IMR-90 (cell line): ENCODE measurements at regions not wholly inside any gene's neighbourhood (a gene's known extent, or its start where the extent isn't known, plus 50 kb on each side); places are given as distances from the start of the nearest gene placed in this dataset.

ENCODE experiments used
- ATAC-seq: fragments of 200-7000 bp; cut with Tn5 transposase; 2 replicates; pipeline ENCODE4 v1.9.1; 2020; ENCODE audit warnings: low read depth, mild to moderate bottlenecking, moderate library complexity
- BruUV-seq: library from RNA; stranded (reverse); fragments of 400-500 nt; replicated peaks from 2 replicates; lab custom pipeline; 2021; lab: Mats Ljungman, UMichigan
- CTCF ChIA-PET: fragments of 300-600 bp; formaldehyde crosslinking; extraction: SDS; loops from one replicate; lab custom pipeline; 2021; ENCODE audit warnings: antibody characterized with exemption; lab: Yijun Ruan, JAX
- POLR2A ChIA-PET: fragments of 300-600 bp; sonication (Branson Sonifier 250); formaldehyde crosslinking; loops from one replicate; lab custom pipeline; 2022; ENCODE audit warnings: antibody characterized with exemption; ENCODE audit not compliant: unreplicated experiment; lab: Charles Lee
- DNase-seq: peaks from one replicate; pipeline ENCODE4 v3.0.0; 2013
- H2AFZ ChIP-seq: replicated peaks from 2 replicates; pipeline ENCODE3; 2013; ENCODE audit warnings: low read length, mild to moderate bottlenecking; ENCODE audit not compliant: poor library complexity
- H2AK5ac ChIP-seq: 2 replicates; pipeline ENCODE4 v1.6.1; 2013; ENCODE audit warnings: low read depth, low read length, inconsistent platforms
- H2AK9ac ChIP-seq: replicated peaks from 2 replicates; pipeline ENCODE3; 2013; ENCODE audit warnings: mild to moderate bottlenecking, low read depth, low read length, moderate library complexity; ENCODE audit not compliant: poor library complexity
- H2BK120ac ChIP-seq: 2 replicates; pipeline ENCODE4 v1.6.1; 2013; ENCODE audit warnings: low read depth, low read length, inconsistent platforms
- H2BK15ac ChIP-seq: 3 replicates; pipeline ENCODE4 v1.6.1; 2013; ENCODE audit warnings: low read depth, low read length, inconsistent platforms
- H2BK20ac ChIP-seq: 2 replicates; pipeline ENCODE4 v1.6.1; 2013; ENCODE audit warnings: low read depth, mild to moderate bottlenecking, inconsistent platforms, low read length, moderate library complexity
- H2BK5ac ChIP-seq: 2 replicates; pipeline ENCODE4 v1.6.1; 2013; ENCODE audit warnings: mild to moderate bottlenecking, low read depth, low read length, inconsistent platforms; ENCODE audit not compliant: poor library complexity, severe bottlenecking
- H3K14ac ChIP-seq: replicated peaks from 2 replicates; pipeline ENCODE4 v1.6.1; 2013; ENCODE audit warnings: low read depth, low read length, inconsistent platforms
- H3K18ac ChIP-seq: 2 replicates; pipeline ENCODE4 v1.6.1; 2013; ENCODE audit warnings: low read depth, low read length, control low read depth
- H3K23ac ChIP-seq: 2 replicates; pipeline ENCODE4 v1.6.1; 2013; ENCODE audit warnings: low read depth, low read length, inconsistent platforms
- H3K27ac ChIP-seq: 2 replicates; pipeline ENCODE4 v1.5.1; 2013; ENCODE audit warnings: mild to moderate bottlenecking, control low read depth, low read length; ENCODE audit not compliant: insufficient read depth
- H3K27me3 ChIP-seq: 2 replicates; pipeline ENCODE4 v1.6.1; 2013; ENCODE audit warnings: low read length; ENCODE audit not compliant: control insufficient read depth, insufficient read depth
- H3K36me3 ChIP-seq: 2 replicates; pipeline ENCODE4 v1.6.1; 2013; ENCODE audit warnings: low read length, mixed read lengths; ENCODE audit not compliant: control insufficient read depth, insufficient read depth
- H3K4ac ChIP-seq: 2 replicates; pipeline ENCODE4 v1.6.1; 2013; ENCODE audit warnings: low read depth, low read length, inconsistent platforms
- H3K4me1 ChIP-seq: 2 replicates; pipeline ENCODE4 v1.6.1; 2013; ENCODE audit warnings: low read length, mixed read lengths; ENCODE audit not compliant: control insufficient read depth, insufficient read depth
- H3K4me2 ChIP-seq: 2 replicates; pipeline ENCODE4 v1.6.1; 2013; ENCODE audit warnings: low read depth, mild to moderate bottlenecking, control low read depth, low read length, moderate library complexity
- H3K4me3 ChIP-seq: 2 replicates; pipeline ENCODE4 v1.5.1; 2013; ENCODE audit warnings: low read depth, mild to moderate bottlenecking, control low read depth, low read length, moderate library complexity; ENCODE audit not compliant: insufficient read depth
- H3K56ac ChIP-seq: 2 replicates; pipeline ENCODE4 v1.6.1; 2013; ENCODE audit warnings: low read length, inconsistent platforms; ENCODE audit not compliant: insufficient read depth; ENCODE audit errors: extremely low read depth
- H3K79me1 ChIP-seq, 2 experiments: 2 replicates each; pipeline ENCODE4 v1.6.1; 2013; ENCODE audit warnings: low read length in 2 of 2, inconsistent platforms in 1 of 2, low read depth in 1 of 2
- H3K9ac ChIP-seq: 2 replicates; pipeline ENCODE4 v1.6.1; 2013; ENCODE audit warnings: low read depth, low read length, control low read depth
- H3K9me1 ChIP-seq: 2 replicates; pipeline ENCODE4 v1.6.1; 2013; ENCODE audit warnings: low read length, inconsistent platforms; ENCODE audit not compliant: insufficient read depth
- H3K9me3 ChIP-seq: 2 replicates; pipeline ENCODE4 v1.6.1; 2013; ENCODE audit warnings: low read length; ENCODE audit not compliant: control insufficient read depth, insufficient read depth
- H4K20me1 ChIP-seq: 2 replicates; pipeline ENCODE4 v1.6.1; 2013; ENCODE audit warnings: low read length, inconsistent platforms; ENCODE audit not compliant: insufficient read depth
- H4K5ac ChIP-seq: 2 replicates; pipeline ENCODE4 v1.6.1; 2013; ENCODE audit warnings: mild to moderate bottlenecking, low read depth, low read length, control low read depth
- H4K8ac ChIP-seq, 2 experiments: 2 replicates each; pipeline ENCODE4 v1.6.1; 2013; ENCODE audit warnings: low read depth in 2 of 2, low read length in 2 of 2, control low read depth in 1 of 2, inconsistent platforms in 1 of 2
- H4K91ac ChIP-seq: 2 replicates; pipeline ENCODE4 v1.6.1; 2013; ENCODE audit warnings: low read depth, low read length, inconsistent platforms; ENCODE audit not compliant: insufficient read depth
- BHLHE40 ChIP-seq: fragments of 150-350 bp; IDR thresholded peaks from 2 replicates; pipeline ENCODE4 v1.6.1; 2016; ENCODE audit warnings: mild to moderate bottlenecking, low read depth, low read length
- CEBPB ChIP-seq: IDR thresholded peaks from 2 replicates; pipeline ENCODE4 v1.6.1; 2012; ENCODE audit warnings: low read depth, low read length, improper control_type of control experiment
- CHD1 ChIP-seq: IDR thresholded peaks from 2 replicates; pipeline ENCODE4 v1.6.1; 2012; ENCODE audit warnings: low read depth, low read length, improper control_type of control experiment
- CTCF ChIP-seq: conservative IDR thresholded peaks from 2 replicates; pipeline ENCODE4 v1.5.1; 2012; ENCODE audit warnings: mild to moderate bottlenecking, low read depth, low read length, improper control_type of control experiment
- ELK1 ChIP-seq: fragments of 150-350 bp; IDR thresholded peaks from 2 replicates; pipeline ENCODE4 v1.6.1; 2016; ENCODE audit warnings: low read depth, mild to moderate bottlenecking, low read length, moderate library complexity, borderline replicate concordance
- FOS ChIP-seq: fragments of 150-350 bp; IDR thresholded peaks from 2 replicates; pipeline ENCODE4 v1.6.1; 2016; ENCODE audit warnings: low read depth, low read length
- MAFK ChIP-seq: IDR thresholded peaks from 2 replicates; pipeline ENCODE4 v1.6.1; 2012; ENCODE audit warnings: low read depth, low read length, improper control_type of control experiment
- MAZ ChIP-seq: IDR thresholded peaks from 2 replicates; pipeline ENCODE4 v1.6.1; 2012; ENCODE audit warnings: low read depth, mild to moderate bottlenecking, low read length, improper control_type of control experiment, moderate library complexity, borderline replicate concordance
- MXI1 ChIP-seq: IDR thresholded peaks from 2 replicates; pipeline ENCODE4 v1.6.1; 2012; ENCODE audit warnings: low read depth, mild to moderate bottlenecking, low read length, moderate library complexity, borderline replicate concordance
- NFE2L2 ChIP-seq: fragments of 150-350 bp; IDR thresholded peaks from 2 replicates; pipeline ENCODE4 v1.6.1; 2016; ENCODE audit warnings: low read depth, mild to moderate bottlenecking, low read length
- POLR2A ChIP-seq: IDR thresholded peaks from 2 replicates; pipeline ENCODE4 v1.6.1; 2012; ENCODE audit warnings: mild to moderate bottlenecking, low read depth, low read length
- RAD21 ChIP-seq: IDR thresholded peaks from 2 replicates; pipeline ENCODE4 v1.6.1; 2012; ENCODE audit warnings: low read length, improper control_type of control experiment
- RCOR1 ChIP-seq: IDR thresholded peaks from 2 replicates; pipeline ENCODE4 v1.6.1; 2012; ENCODE audit warnings: mild to moderate bottlenecking, low read length, improper control_type of control experiment; ENCODE audit not compliant: insufficient replicate concordance
- RFX5 ChIP-seq: IDR thresholded peaks from 2 replicates; pipeline ENCODE4 v1.8.0; 2012; ENCODE audit warnings: low read depth, mild to moderate bottlenecking, low read length, moderate library complexity
- SMC3 ChIP-seq: fragments of 150-350 bp; IDR thresholded peaks from 2 replicates; pipeline ENCODE4 v1.6.1; 2016; ENCODE audit warnings: low read depth, mild to moderate bottlenecking, antibody characterized with exemption, low read length, moderate library complexity
- USF2 ChIP-seq: fragments of 150-350 bp; IDR thresholded peaks from 2 replicates; pipeline ENCODE4 v1.6.1; 2017; ENCODE audit warnings: mild to moderate bottlenecking, antibody characterized with exemption, low read length, low read depth
- WGBS, 2 experiments: methylation state at CpG; one replicate each; pipeline versions ENCODE4 v1.1.5 to v1.1.7; 2013; ENCODE audit warnings: missing lambda C conversion rate in 2 of 2; ENCODE audit not compliant: insufficient read length in 1 of 2; ENCODE audit errors: extremely low coverage in 2 of 2; 5-methylcytosine and 5-hydroxymethylcytosine counted together
- dilution Hi-C: fragments of 300-500 bp; cut with HindIII; formaldehyde crosslinking; loops from one replicate; pipeline ENCODE4 v1.14.3; 2018; ENCODE audit warnings: low sequenced_read_pairs; ENCODE audit not compliant: unreplicated experiment
- in situ Hi-C: fragments of 300-500 bp; cut with MboI; formaldehyde crosslinking; loops from 3 replicates; pipeline ENCODE4 v1.14.3; 2019; ENCODE audit warnings: low sequenced_read_pairs, inconsistent platforms, mixed read lengths
- intact Hi-C: fragments of 100-400 bp; cut with micrococcal nuclease; formaldehyde crosslinking; loops from 2 replicates; pipeline ENCODE4 v1.10.0; 2022

- H3K4me2 ChIP-seq, result no peak overlapping the region
- no peak overlapping the region for H4K8ac ChIP-seq
- no peak overlapping the region for H2AK9ac ChIP-seq
- no peak overlapping the region for H4K5ac ChIP-seq
- no peaks in the 10 kb centered on the region for H3K4me1 ChIP-seq
- WGBS, 2 experiments, result 60% methylated on average over 2 of the region's 11 CpGs; no CpG with 5 or more reads in 1 of the 2 experiments
- no peak overlapping the region for H2AK5ac ChIP-seq
- peaks cover 7% of the 10 kb centered on the region; the same call in 1 of the 2 replicates for H3K27me3 ChIP-seq
- no peak overlapping the region for H3K27ac ChIP-seq
- no TSS peak for BruUV-seq
- H2BK20ac ChIP-seq, result no peak overlapping the region
- TF ChIP-seq CTCF, result no peak
- no peak for TF ChIP-seq NFE2L2
- no peak for TF ChIP-seq FOS
- TF ChIP-seq USF2, result no peak
- no peak for TF ChIP-seq BHLHE40
- TF ChIP-seq MAZ, result no peak
- TF ChIP-seq MAFK, result no peak
- no peak for TF ChIP-seq ELK1
- TF ChIP-seq SMC3, result no peak
- TF ChIP-seq MXI1, result no peak
- no peak for TF ChIP-seq RFX5
- TF ChIP-seq CEBPB, result no peak
- TF ChIP-seq RAD21, result no peak
- TF ChIP-seq CHD1, result no peak
- TF ChIP-seq POLR2A, result no peak
- TF ChIP-seq RCOR1, result no peak
- no peaks in the 10 kb centered on the region for H3K9me3 ChIP-seq
- H2BK5ac ChIP-seq, result no peak overlapping the region
- ChIA-PET POLR2A (no interaction called here), CTCF (no interaction called here)
- H4K20me1 ChIP-seq, result peaks cover 7% of the 10 kb centered on the region; the same call in 1 of the 2 replicates
- H3K9me1 ChIP-seq, result no peaks in the 10 kb centered on the region; the same call in 1 of the 2 replicates
- DNase-seq (no peak), ATAC-seq (no peak)
- dilution Hi-C loops, result no loop called here
- no peak overlapping the region for H3K9ac ChIP-seq
- H3K4me3 ChIP-seq, result no peak overlapping the region
- H3K14ac ChIP-seq, result no peak overlapping the region
- no peak overlapping the region for H2BK120ac ChIP-seq
- H2BK15ac ChIP-seq, result no peak overlapping the region
- no peak overlapping the region for H3K4ac ChIP-seq
- no peak overlapping the region for H3K18ac ChIP-seq
- no peak overlapping the region for H3K23ac ChIP-seq
- H3K56ac ChIP-seq, result no peak overlapping the region
- no peaks in the 10 kb centered on the region for H3K36me3 ChIP-seq
- no peak overlapping the region for H2AFZ ChIP-seq
- no peak overlapping the region for H4K91ac ChIP-seq
- in situ Hi-C loops, result no loop called here
- intact Hi-C loops, result no loop called here
- no peaks in the 10 kb centered on the region for H3K79me1 ChIP-seq
Observed at GRCh38 chr11:70601861-70602538, 203.7 kb downstream of the CTTN start.
